ENCODE measurements at regions not wholly inside any gene's neighbourhood (a gene's known extent, or its start where the extent isn't known, plus 50 kb on each side); places are given as distances from the start of the nearest gene placed in this dataset.

DNA sequence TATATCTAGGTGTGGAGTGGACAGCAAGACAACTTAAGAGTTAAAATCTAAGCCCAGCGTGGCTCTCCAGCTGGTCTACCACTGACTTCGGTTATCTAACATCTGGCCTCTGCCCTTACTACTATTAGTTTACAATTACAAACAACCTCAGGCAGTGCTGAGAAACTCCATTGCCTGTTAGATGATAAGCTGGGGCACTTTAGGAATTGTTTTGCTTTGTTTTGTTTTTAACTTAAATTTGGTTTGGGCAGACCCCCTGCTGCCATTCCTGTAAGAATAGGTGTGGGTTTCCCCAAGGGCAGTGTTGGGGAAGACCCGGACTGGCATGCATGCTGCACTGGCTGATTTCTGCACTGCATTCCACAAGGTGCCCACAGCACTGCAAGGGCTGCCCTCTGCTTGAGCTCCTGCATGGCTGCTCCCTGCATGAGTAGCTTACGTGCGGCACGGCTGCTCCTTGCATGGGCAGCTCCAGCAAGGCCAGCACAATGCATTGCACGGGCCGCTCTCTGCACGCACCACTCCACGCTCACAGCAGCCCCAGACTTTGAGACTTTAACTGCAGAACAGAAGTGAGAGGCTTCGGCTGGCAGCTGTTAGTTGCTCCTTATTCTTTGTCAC lies 74.2 kb upstream of the SERTAD2 start:
- H3K9ac ChIP-seq (ENCODE audit: low read length): peak overlapping the region; percentile 47
- peaks cover 23% of the 10 kb centered on the region for H3K27me3 ChIP-seq (ENCODE audit: low read depth, low read length)
- no peaks in the 10 kb centered on the region for H3K79me2 ChIP-seq (ENCODE audit: low read length)
- H3K4me1 ChIP-seq (ENCODE audit: low read length): peaks cover 80% of the 10 kb centered on the region
- no peaks in the 10 kb centered on the region for H3K9me3 ChIP-seq (ENCODE audit: insufficient read depth, low read length)
- no peaks in the 10 kb centered on the region for H4K20me1 ChIP-seq (ENCODE audit: insufficient read depth, low read length)
- H3K4me3 ChIP-seq (ENCODE audit: low read length): peak overlapping the region; percentile 69
- TF ChIP-seq, protein P1, sequence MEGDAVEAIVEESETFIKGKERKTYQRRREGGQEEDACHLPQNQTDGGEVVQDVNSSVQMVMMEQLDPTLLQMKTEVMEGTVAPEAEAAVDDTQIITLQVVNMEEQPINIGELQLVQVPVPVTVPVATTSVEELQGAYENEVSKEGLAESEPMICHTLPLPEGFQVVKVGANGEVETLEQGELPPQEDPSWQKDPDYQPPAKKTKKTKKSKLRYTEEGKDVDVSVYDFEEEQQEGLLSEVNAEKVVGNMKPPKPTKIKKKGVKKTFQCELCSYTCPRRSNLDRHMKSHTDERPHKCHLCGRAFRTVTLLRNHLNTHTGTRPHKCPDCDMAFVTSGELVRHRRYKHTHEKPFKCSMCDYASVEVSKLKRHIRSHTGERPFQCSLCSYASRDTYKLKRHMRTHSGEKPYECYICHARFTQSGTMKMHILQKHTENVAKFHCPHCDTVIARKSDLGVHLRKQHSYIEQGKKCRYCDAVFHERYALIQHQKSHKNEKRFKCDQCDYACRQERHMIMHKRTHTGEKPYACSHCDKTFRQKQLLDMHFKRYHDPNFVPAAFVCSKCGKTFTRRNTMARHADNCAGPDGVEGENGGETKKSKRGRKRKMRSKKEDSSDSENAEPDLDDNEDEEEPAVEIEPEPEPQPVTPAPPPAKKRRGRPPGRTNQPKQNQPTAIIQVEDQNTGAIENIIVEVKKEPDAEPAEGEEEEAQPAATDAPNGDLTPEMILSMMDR (IDR thresholded peaks at IDR 0.05; ENCODE audit: low read depth, low read length): no peak
- no peak for TF ChIP-seq EZH2phosphoT487 (IDR thresholded peaks at IDR 0.05; ENCODE audit: low read depth)
- H3K4me2 ChIP-seq (ENCODE audit: low read length): peak overlapping the region; percentile 88
- no peaks in the 10 kb centered on the region for H3K36me3 ChIP-seq (replicated peaks; ENCODE audit: low read depth, low read length)
- H3K27ac ChIP-seq (ENCODE audit: low read length): peak overlapping the region; percentile 85
- H2AFZ ChIP-seq (ENCODE audit: low read depth, low read length): no peak overlapping the region

DNA sequence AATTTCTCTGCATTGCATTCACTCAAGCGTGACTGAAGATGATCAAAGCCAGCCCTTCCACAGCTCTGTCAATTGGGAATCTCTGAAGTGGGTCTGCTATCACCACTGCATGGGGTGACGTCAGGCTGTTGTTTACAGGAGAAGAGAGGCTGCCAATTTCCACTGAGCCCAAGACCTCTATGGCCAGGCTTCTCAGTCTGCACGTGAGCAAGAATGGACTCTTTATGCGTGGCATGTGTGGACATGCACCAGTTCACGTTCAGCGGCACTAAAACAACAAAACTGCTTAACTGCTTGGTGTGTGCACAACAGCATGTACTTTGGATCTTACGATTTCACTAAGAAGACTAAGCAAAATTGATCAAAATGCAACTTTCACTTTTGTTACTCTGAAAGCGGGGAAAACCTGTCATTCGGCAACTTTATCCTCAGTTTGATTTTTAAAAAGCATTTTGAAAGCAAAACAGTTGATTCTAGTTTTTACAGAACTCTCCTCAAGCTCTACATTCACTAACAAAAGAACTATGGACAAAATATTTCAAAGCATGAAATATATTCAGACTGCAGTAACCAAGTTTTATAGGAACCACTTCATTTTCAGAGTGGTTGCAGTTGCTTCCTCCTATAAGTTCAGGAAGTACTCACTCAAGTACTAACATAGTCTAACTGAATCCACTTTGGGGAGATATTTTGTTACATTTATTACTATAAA lies 77.0 kb upstream of the SERTAD2 start:
- H3K4me1 ChIP-seq (ENCODE audit: low read length): peaks cover 58% of the 10 kb centered on the region
- peak overlapping the region; percentile 70 for H3K4me3 ChIP-seq (ENCODE audit: low read length)
- H3K9ac ChIP-seq (ENCODE audit: low read length): peak overlapping the region; percentile 53
- H2AFZ ChIP-seq (ENCODE audit: low read depth, low read length): peak overlapping the region; percentile 66
- TF ChIP-seq, protein P1 (IDR thresholded peaks at IDR 0.05; ENCODE audit: low read depth, low read length): no peak
- no peak for TF ChIP-seq EZH2phosphoT487 (IDR thresholded peaks at IDR 0.05; ENCODE audit: low read depth)
- H3K27me3 ChIP-seq (ENCODE audit: low read depth, low read length): peaks cover 13% of the 10 kb centered on the region; the same call in 1 of the 2 replicates
- H3K4me2 ChIP-seq (ENCODE audit: low read length): peak overlapping the region; percentile 94
- H3K27ac ChIP-seq (ENCODE audit: low read length): peak overlapping the region; percentile 74
- no peaks in the 10 kb centered on the region for H4K20me1 ChIP-seq (ENCODE audit: insufficient read depth, low read length)
- H3K79me2 ChIP-seq (ENCODE audit: low read length): no peaks in the 10 kb centered on the region
- H3K36me3 ChIP-seq (replicated peaks; ENCODE audit: low read depth, low read length): no peaks in the 10 kb centered on the region
- H3K9me3 ChIP-seq (ENCODE audit: insufficient read depth, low read length): no peaks in the 10 kb centered on the region

DNA sequence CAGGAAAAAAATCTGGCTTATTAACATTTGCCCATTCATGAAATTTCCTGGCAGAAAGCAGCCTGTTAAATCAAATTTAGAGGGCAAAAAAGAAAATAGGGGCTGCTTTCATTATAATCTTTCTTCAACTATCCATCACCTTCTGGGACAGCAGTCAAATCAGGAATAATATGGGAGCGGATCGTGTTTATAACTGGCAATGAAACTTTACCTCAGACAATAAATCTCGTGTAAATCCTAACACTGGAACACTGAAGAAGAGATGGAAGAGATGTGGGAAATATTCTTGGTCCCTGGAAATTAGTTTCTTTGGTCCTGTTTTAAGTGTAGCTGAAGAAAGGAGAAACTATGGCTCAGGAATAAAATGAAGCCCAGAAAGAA lies 77.5 kb upstream of the SERTAD2 start:
- Histone ChIP-seq H3K9ac (ENCODE audit: low read length) (peak overlapping the region; percentile 53), H3K27ac (ENCODE audit: low read length) (peak overlapping the region; percentile 74), H3K36me3 (replicated peaks; ENCODE audit: low read depth, low read length) (no peaks in the 10 kb centered on the region), H3K27me3 (ENCODE audit: low read depth, low read length) (peaks cover 9% of the 10 kb centered on the region; the same call in 1 of the 2 replicates), H3K9me3 (ENCODE audit: insufficient read depth, low read length) (no peaks in the 10 kb centered on the region), H3K4me3 (ENCODE audit: low read length) (peak overlapping the region; percentile 70), H3K4me2 (ENCODE audit: low read length) (peak overlapping the region; percentile 94), H2AFZ (ENCODE audit: low read depth, low read length) (peak overlapping the region; percentile 66), H3K4me1 (ENCODE audit: low read length) (peaks cover 52% of the 10 kb centered on the region), H3K79me2 (ENCODE audit: low read length) (no peaks in the 10 kb centered on the region), H4K20me1 (ENCODE audit: insufficient read depth, low read length) (no peaks in the 10 kb centered on the region)
- no peak for TF ChIP-seq EZH2phosphoT487 (IDR thresholded peaks at IDR 0.05; ENCODE audit: low read depth)
- TF ChIP-seq, protein P1 (IDR thresholded peaks at IDR 0.05; ENCODE audit: low read depth, low read length): no peak

DNA sequence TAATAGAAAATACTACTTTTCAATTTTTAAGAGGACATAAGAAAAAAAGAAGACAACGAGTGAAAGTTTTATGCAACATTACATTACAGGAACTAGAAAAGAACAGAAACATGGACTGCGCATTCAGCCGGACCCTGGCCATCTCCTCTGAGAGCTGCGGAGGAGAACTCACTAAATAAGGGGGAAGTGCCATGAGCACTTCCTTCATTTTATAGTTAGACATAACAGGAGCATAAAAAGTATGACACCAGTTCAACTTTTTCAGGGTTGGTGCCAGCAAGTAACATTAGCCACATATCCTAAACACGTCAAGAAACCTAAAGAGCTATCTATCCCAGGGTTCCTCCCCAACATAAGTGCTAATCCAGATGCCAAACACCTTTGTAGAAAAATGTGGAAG lies 78.0 kb upstream of the SERTAD2 start:
- Histone ChIP-seq H3K27ac (ENCODE audit: low read length) (no peak overlapping the region), H3K36me3 (replicated peaks; ENCODE audit: low read depth, low read length) (no peaks in the 10 kb centered on the region), H3K4me3 (ENCODE audit: low read length) (peak overlapping the region; percentile 70; the same call in 1 of the 2 replicates), H3K79me2 (ENCODE audit: low read length) (no peaks in the 10 kb centered on the region), H3K9me3 (ENCODE audit: insufficient read depth, low read length) (no peaks in the 10 kb centered on the region), H4K20me1 (ENCODE audit: insufficient read depth, low read length) (no peaks in the 10 kb centered on the region), H3K27me3 (ENCODE audit: low read depth, low read length) (0 out of 2 replicates have a peak, but pooled peaks cover 7% of the 10 kb centered on the region), H3K4me1 (ENCODE audit: low read length) (peaks cover 47% of the 10 kb centered on the region), H2AFZ (ENCODE audit: low read depth, low read length) (peak overlapping the region; percentile 66; the same call in 1 of the 2 replicates), H3K9ac (ENCODE audit: low read length) (no peak overlapping the region), H3K4me2 (ENCODE audit: low read length) (peak overlapping the region; percentile 94)
- TF ChIP-seq EZH2phosphoT487 (IDR thresholded peaks at IDR 0.05; ENCODE audit: low read depth): no peak
- TF ChIP-seq, protein P1 (IDR thresholded peaks at IDR 0.05; ENCODE audit: low read depth, low read length): no peak
